Right lobe of liver (tissue), 4 donors: ENCODE measurements at regions not wholly inside any gene's neighbourhood (a gene's known extent, or its start where the extent isn't known, plus 50 kb on each side); places are given as distances from the start of the nearest gene placed in this dataset.

Experiments used
- POLR2A ChIP-seq: fragments of 450-650 bp; IDR thresholded peaks from one replicate; pipeline ENCODE4 v1.6.1; 2017; ENCODE audit warnings: antibody characterized with exemption, mild to moderate bottlenecking
- TF ChIP-seq, protein P1 (sequence below), 4 donors: fragments of 200-600 bp in 3 of 4; fragments of 450-650 bp in 1 of 4; IDR thresholded peaks; one replicate each; pipeline versions ENCODE4 v1.5.1 to v1.8.0; 2016 to 2022; ENCODE audit warnings: antibody characterized with exemption in 4 of 4, mild to moderate bottlenecking in 2 of 4
- donor health status: DM: no; HTN: no; CAD: no.
- donor health status: DM: no; HTN: no; CAD: no.
- donor health status: DM: no; HTN: yes; CAD: no.

DNA sequence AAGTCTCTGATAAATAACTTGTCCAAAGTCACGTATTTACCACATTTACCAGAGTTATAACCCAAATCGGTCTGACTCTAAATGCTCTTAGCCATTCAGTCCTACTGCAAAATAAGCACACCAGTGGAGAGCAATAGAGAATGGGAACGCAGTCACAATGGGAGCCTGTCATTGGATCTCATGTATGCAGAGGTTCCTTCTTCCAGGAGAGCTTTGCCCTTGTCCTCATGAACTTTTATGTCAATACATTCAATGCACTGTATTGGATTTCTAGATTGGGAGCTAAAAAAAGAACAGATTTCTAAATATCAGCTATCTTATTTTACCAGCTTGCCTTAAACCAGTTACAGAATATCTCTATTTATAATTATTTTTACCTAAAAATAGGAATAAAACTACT is 149.1 kb upstream of the CXXC4 start:
- no peak for TF ChIP-seq POLR2A
- TF ChIP-seq, protein P1, sequence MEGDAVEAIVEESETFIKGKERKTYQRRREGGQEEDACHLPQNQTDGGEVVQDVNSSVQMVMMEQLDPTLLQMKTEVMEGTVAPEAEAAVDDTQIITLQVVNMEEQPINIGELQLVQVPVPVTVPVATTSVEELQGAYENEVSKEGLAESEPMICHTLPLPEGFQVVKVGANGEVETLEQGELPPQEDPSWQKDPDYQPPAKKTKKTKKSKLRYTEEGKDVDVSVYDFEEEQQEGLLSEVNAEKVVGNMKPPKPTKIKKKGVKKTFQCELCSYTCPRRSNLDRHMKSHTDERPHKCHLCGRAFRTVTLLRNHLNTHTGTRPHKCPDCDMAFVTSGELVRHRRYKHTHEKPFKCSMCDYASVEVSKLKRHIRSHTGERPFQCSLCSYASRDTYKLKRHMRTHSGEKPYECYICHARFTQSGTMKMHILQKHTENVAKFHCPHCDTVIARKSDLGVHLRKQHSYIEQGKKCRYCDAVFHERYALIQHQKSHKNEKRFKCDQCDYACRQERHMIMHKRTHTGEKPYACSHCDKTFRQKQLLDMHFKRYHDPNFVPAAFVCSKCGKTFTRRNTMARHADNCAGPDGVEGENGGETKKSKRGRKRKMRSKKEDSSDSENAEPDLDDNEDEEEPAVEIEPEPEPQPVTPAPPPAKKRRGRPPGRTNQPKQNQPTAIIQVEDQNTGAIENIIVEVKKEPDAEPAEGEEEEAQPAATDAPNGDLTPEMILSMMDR (IDR thresholded peaks at IDR 0.05), result no peak
